ENCODE measurements at regions not wholly inside any gene's neighbourhood (a gene's known extent, or its start where the extent isn't known, plus 50 kb on each side); places are given as distances from the start of the nearest gene placed in this dataset.

DNA sequence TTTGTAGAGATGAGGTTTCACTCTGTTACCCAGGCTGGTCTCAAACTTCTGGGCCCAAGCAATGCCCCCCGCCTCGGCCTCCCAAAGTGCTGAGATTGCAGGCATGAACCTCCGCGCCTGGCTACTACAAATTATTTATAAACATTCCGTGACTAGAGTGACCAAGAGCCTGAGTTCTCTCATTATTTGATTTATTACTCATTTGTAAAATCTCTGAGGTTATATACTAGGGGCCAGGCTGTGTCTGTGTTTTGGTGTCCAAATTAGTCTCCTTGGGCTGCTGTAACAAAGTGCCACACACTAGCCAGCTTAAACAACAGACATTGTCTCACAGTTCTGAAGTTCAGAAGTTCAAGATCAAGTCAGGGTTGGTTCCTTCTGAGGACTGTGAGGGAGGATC is 70.8 kb upstream of the ELAC2 start:
- Histone ChIP-seq H3K9ac (ENCODE audit: low read depth in 1 of 2, low read length in 2 of 2) (no peak overlapping the region), H3K4me3 (ENCODE audit: low read length in 2 of 2) (no peak overlapping the region), H3K27me3 (ENCODE audit: control insufficient read depth in 2 of 2, insufficient read depth in 2 of 2, low read length in 2 of 2) (peaks cover 0 to under 1% of the 10 kb centered on the region in 2 donors), H3K36me3 (ENCODE audit: control insufficient read depth in 2 of 2, insufficient read depth in 2 of 2, low read length in 2 of 2) (no peaks in the 10 kb centered on the region), H3K9me3 (ENCODE audit: control insufficient read depth in 2 of 2, low read length in 2 of 2) (no peaks in the 10 kb centered on the region), H3K27ac (ENCODE audit: low read depth in 2 of 2, low read length in 2 of 2) (no peak overlapping the region), H3K4me1 (ENCODE audit: control insufficient read depth in 2 of 2, insufficient read depth in 2 of 2, low read length in 2 of 2) (no peaks in the 10 kb centered on the region)

DNA sequence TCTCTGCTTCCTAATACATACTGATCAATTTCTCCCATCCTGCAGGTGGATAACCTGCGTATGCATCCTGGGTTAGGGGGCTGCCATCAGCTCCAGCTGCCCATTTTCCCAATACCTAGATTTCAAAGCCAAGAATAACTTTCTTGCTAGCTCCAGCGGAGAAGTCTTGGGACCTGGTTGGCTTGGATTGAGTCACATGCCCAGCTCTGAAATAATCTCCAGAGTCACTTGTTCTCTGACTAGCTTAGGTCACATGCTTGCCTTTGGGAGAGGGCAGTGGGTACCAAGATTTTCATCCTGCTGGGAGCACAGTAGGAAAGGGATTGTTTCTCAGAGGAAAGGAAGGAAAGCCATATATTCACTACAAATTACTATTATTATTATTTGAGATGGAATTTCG is 70.0 kb upstream of the ELAC2 start:
- Histone ChIP-seq H3K4me1 (ENCODE audit: control insufficient read depth in 2 of 2, insufficient read depth in 2 of 2, low read length in 2 of 2) (no peaks in the 10 kb centered on the region), H3K36me3 (ENCODE audit: control insufficient read depth in 2 of 2, insufficient read depth in 2 of 2, low read length in 2 of 2) (no peaks in the 10 kb centered on the region), H3K27ac (ENCODE audit: low read depth in 2 of 2, low read length in 2 of 2) (no peak overlapping the region), H3K9ac (ENCODE audit: low read depth in 1 of 2, low read length in 2 of 2) (no peak overlapping the region), H3K9me3 (ENCODE audit: control insufficient read depth in 2 of 2, low read length in 2 of 2) (no peaks in the 10 kb centered on the region), H3K27me3 (ENCODE audit: control insufficient read depth in 2 of 2, insufficient read depth in 2 of 2, low read length in 2 of 2) (no peaks in the 10 kb centered on the region), H3K4me3 (ENCODE audit: low read length in 2 of 2) (no peak overlapping the region)

DNA sequence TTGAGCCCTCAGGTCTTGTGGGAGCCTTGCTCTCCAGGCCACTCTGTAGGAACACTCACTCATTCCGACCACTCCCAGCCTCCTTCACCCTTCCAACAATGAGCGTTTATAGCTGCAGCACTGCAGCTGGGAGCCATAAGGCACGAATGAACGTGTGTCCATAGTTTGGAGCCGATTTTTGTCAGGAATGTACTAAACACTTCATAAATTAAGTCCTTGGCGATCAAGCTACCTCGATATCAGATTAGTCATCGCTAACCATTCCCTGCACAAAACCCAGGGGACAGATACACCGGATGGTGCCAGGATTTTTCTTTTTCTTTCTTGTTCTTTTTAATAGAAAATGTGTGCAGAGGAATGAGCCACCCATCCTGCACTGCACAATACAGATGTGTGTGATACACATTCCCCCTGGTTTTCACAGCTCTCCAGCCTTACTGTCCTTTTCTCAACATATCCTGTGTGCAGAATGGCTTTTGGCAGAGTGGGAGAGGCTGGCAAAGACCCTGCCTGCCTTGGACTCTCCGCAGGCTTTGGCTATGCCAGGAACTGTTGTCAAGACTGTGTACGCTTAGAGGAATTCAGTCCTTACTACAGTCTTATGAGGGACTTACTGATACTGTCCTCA is 68.4 kb upstream of the ELAC2 start:
- H3K27ac ChIP-seq (ENCODE audit: low read depth in 2 of 2, low read length in 2 of 2), result no peak overlapping the region
- H3K36me3 ChIP-seq (ENCODE audit: control insufficient read depth in 2 of 2, insufficient read depth in 2 of 2, low read length in 2 of 2), result no peaks in the 10 kb centered on the region
- H3K9ac ChIP-seq (ENCODE audit: low read depth in 1 of 2, low read length in 2 of 2), result no peak overlapping the region
- H3K27me3 ChIP-seq (ENCODE audit: control insufficient read depth in 2 of 2, insufficient read depth in 2 of 2, low read length in 2 of 2), result no peaks in the 10 kb centered on the region
- no peak overlapping the region for H3K4me3 ChIP-seq (ENCODE audit: low read length in 2 of 2)
- H3K4me1 ChIP-seq (ENCODE audit: control insufficient read depth in 2 of 2, insufficient read depth in 2 of 2, low read length in 2 of 2), result no peaks in the 10 kb centered on the region
- H3K9me3 ChIP-seq (ENCODE audit: control insufficient read depth in 2 of 2, low read length in 2 of 2), result no peaks in the 10 kb centered on the region

DNA sequence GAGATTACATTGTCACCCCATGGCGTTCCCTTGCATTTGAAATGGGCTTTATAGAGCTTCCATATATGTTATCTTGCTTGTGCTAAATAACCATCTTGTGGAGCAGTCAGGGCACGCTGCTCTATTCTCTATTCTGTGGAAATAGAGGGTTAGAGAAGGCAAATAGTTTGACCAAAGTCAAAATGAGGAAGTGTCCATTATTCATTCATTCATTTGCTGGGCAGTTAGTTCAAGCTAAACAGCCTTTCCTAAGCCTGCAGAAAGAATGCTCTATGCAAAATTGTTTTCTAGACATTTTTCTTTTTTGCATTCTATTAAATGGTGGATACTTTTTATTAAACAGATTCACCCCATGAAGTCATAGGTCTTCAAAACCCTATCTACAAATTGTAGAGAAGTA is 67.8 kb upstream of the ELAC2 start:
- Histone ChIP-seq H3K27ac (ENCODE audit: low read depth in 2 of 2, low read length in 2 of 2) (no peak overlapping the region), H3K9ac (ENCODE audit: low read depth in 1 of 2, low read length in 2 of 2) (no peak overlapping the region), H3K4me1 (ENCODE audit: control insufficient read depth in 2 of 2, insufficient read depth in 2 of 2, low read length in 2 of 2) (no peaks in the 10 kb centered on the region), H3K9me3 (ENCODE audit: control insufficient read depth in 2 of 2, low read length in 2 of 2) (no peaks in the 10 kb centered on the region), H3K27me3 (ENCODE audit: control insufficient read depth in 2 of 2, insufficient read depth in 2 of 2, low read length in 2 of 2) (no peaks in the 10 kb centered on the region), H3K4me3 (ENCODE audit: low read length in 2 of 2) (no peak overlapping the region), H3K36me3 (ENCODE audit: control insufficient read depth in 2 of 2, insufficient read depth in 2 of 2, low read length in 2 of 2) (no peaks in the 10 kb centered on the region)

DNA sequence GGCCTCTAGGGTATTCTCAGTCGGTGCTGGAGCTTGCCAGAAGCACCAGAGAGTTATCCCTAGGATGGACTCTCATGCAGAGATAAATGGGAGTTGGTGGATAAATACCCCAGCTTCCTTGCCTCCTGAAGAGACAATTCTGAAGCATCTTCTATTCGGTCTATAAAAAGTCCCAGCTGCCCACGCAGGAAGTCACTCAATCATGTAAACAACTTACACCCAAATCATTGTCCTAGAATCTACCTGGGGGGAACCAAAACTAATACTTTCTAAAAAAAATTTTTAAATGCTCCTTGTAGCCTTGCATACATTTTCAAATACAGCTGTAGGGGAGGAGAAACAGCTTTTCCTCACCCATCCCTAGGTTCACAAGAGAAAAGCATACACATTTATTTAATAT is 66.6 kb upstream of the ELAC2 start:
- no peaks in the 10 kb centered on the region for H3K36me3 ChIP-seq (ENCODE audit: control insufficient read depth in 2 of 2, insufficient read depth in 2 of 2, low read length in 2 of 2)
- no peaks in the 10 kb centered on the region for H3K27me3 ChIP-seq (ENCODE audit: control insufficient read depth in 2 of 2, insufficient read depth in 2 of 2, low read length in 2 of 2)
- no peak overlapping the region for H3K9ac ChIP-seq (ENCODE audit: low read depth in 1 of 2, low read length in 2 of 2)

DNA sequence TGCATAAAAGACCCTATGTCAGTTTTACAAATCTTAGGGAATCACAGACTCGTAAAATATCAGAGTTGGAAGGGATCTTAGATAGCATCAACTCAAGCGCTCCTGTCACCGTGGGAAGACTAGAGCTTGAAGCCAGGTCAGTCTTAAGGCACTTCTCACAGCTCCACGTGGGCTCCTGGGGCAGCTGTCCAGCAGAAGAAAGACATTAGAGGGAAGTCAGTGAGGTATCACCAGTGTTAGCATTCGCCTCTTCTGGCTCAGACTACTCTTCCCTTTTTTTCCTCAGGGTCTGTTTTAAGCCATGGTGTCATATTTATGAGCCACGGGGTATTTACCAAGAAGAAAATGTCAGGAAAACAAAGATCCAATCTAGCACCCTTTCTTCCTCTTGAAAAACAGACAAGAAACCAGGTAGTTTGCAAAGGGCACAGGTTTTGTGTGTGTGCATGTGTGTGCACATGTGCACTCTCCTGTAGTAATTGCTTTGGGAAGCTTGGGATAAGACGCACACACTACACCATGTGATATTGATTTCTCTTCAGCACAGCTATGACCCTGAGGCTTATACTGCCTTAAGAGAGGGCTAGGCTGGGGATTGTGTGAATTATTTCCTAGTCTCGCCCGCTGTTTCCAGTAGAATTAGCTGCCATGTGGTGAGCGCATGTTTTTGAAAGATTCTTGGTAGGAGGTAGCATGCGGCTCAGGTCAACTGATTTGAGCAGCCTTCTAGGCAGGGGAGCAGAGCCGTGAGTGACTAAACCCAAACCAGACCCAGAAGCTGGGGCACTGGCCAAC is 61.0 kb upstream of the ELAC2 start:
- Histone ChIP-seq H3K36me3 (ENCODE audit: control insufficient read depth in 2 of 2, insufficient read depth in 2 of 2, low read length in 2 of 2) (no peaks in the 10 kb centered on the region), H3K27ac (ENCODE audit: low read depth in 2 of 2, low read length in 2 of 2) (no peak overlapping the region), H3K9ac (ENCODE audit: low read depth in 1 of 2, low read length in 2 of 2) (no peak overlapping the region), H3K9me3 (ENCODE audit: control insufficient read depth in 2 of 2, low read length in 2 of 2) (no peaks in the 10 kb centered on the region), H3K27me3 (ENCODE audit: control insufficient read depth in 2 of 2, insufficient read depth in 2 of 2, low read length in 2 of 2) (no peaks in the 10 kb centered on the region), H3K4me3 (ENCODE audit: low read length in 2 of 2) (no peak overlapping the region), H3K4me1 (ENCODE audit: control insufficient read depth in 2 of 2, insufficient read depth in 2 of 2, low read length in 2 of 2) (no peaks in the 10 kb centered on the region)

More for the DNA sequence above, 66.6 kb upstream of the ELAC2 start:
- Histone ChIP-seq H3K9me3 (ENCODE audit: control insufficient read depth in 2 of 2, low read length in 2 of 2) (no peaks in the 10 kb centered on the region), H3K4me3 (ENCODE audit: low read length in 2 of 2) (no peak overlapping the region), H3K4me1 (ENCODE audit: control insufficient read depth in 2 of 2, insufficient read depth in 2 of 2, low read length in 2 of 2) (no peaks in the 10 kb centered on the region), H3K27ac (ENCODE audit: low read depth in 2 of 2, low read length in 2 of 2) (no peak overlapping the region)

DNA sequence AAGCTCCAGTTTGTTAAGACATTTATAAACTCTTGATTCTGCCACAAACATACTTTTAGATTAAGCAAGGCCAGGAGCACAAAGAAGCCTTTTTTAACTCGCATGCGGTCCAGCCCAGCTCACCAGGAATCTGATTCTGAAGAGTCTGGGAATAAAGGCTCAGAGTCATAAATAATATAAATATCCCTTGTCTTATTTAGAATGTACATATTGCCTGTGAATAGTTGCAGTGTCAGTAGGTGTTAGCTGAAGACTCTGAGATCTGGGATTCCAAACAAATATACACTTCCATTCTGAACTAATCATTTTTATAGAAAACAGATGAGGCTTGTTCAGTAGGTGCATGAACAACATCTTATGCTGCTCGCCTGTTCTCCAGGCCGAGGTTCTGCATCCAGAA is 59.1 kb upstream of the ELAC2 start:
- no peaks in the 10 kb centered on the region for H3K9me3 ChIP-seq (ENCODE audit: control insufficient read depth in 2 of 2, low read length in 2 of 2)
- no peak overlapping the region for H3K4me3 ChIP-seq (ENCODE audit: low read length in 2 of 2)
- no peaks in the 10 kb centered on the region for H3K4me1 ChIP-seq (ENCODE audit: control insufficient read depth in 2 of 2, insufficient read depth in 2 of 2, low read length in 2 of 2)
- H3K36me3 ChIP-seq (ENCODE audit: control insufficient read depth in 2 of 2, insufficient read depth in 2 of 2, low read length in 2 of 2), result no peaks in the 10 kb centered on the region
- H3K9ac ChIP-seq (ENCODE audit: low read depth in 1 of 2, low read length in 2 of 2), result no peak overlapping the region
- H3K27ac ChIP-seq (ENCODE audit: low read depth in 2 of 2, low read length in 2 of 2), result no peak overlapping the region
- H3K27me3 ChIP-seq (ENCODE audit: control insufficient read depth in 2 of 2, insufficient read depth in 2 of 2, low read length in 2 of 2), result no peaks in the 10 kb centered on the region

DNA sequence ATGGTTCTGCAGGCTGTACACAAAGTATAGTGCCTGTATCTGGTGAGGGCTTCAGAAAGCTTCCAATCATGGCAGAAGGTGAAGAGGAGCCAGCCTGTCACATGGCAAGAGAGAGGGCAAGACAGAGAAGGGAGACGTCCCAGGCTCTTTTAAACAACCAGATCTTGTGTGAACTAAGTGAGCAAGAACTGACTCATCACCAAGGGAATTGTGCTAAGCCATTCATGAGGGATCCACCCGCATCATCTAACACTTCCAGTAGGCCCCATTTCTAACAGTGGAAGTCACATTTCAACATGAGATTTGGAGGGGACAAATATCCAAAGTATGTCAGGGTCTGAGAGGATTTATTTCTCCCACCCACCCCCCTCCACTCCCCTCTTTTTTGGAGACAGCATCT is 56.2 kb upstream of the ELAC2 start:
- H3K4me3 ChIP-seq (ENCODE audit: low read length in 2 of 2), result no peak overlapping the region
- no peak overlapping the region for H3K9ac ChIP-seq (ENCODE audit: low read depth in 1 of 2, low read length in 2 of 2)
- no peaks in the 10 kb centered on the region for H3K4me1 ChIP-seq (ENCODE audit: control insufficient read depth in 2 of 2, insufficient read depth in 2 of 2, low read length in 2 of 2)
- H3K9me3 ChIP-seq (ENCODE audit: control insufficient read depth in 2 of 2, low read length in 2 of 2), result no peaks in the 10 kb centered on the region
- H3K36me3 ChIP-seq (ENCODE audit: control insufficient read depth in 2 of 2, insufficient read depth in 2 of 2, low read length in 2 of 2), result no peaks in the 10 kb centered on the region
- no peaks in the 10 kb centered on the region for H3K27me3 ChIP-seq (ENCODE audit: control insufficient read depth in 2 of 2, insufficient read depth in 2 of 2, low read length in 2 of 2)
- no peak overlapping the region for H3K27ac ChIP-seq (ENCODE audit: low read depth in 2 of 2, low read length in 2 of 2)

DNA sequence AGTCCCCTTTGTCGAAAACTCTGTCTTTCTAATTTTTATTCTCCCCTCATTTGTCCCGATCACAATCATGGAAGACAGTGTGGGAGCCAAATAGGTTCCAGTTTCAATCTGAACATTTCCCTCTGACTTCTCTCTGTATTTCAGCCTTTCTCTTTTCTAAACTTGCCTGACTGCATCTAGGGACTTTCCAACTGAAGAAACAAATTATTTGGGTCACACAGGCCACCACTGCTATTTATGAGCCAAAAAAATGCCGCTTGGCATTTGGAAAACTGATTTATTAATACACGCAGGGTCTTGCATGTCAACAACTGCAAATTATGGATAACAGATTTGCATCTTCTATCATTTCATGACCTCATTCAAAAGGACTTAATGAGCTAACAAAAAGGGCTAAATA is 55.2 kb upstream of the ELAC2 start:
- H3K9ac ChIP-seq (ENCODE audit: low read depth in 1 of 2, low read length in 2 of 2), result no peak overlapping the region
- H3K36me3 ChIP-seq (ENCODE audit: control insufficient read depth in 2 of 2, insufficient read depth in 2 of 2, low read length in 2 of 2), result no peaks in the 10 kb centered on the region
- no peaks in the 10 kb centered on the region for H3K9me3 ChIP-seq (ENCODE audit: control insufficient read depth in 2 of 2, low read length in 2 of 2)
- no peak overlapping the region for H3K4me3 ChIP-seq (ENCODE audit: low read length in 2 of 2)
- no peak overlapping the region for H3K27ac ChIP-seq (ENCODE audit: low read depth in 2 of 2, low read length in 2 of 2)
- H3K27me3 ChIP-seq (ENCODE audit: control insufficient read depth in 2 of 2, insufficient read depth in 2 of 2, low read length in 2 of 2), result no peaks in the 10 kb centered on the region
- no peaks in the 10 kb centered on the region for H3K4me1 ChIP-seq (ENCODE audit: control insufficient read depth in 2 of 2, insufficient read depth in 2 of 2, low read length in 2 of 2)

DNA sequence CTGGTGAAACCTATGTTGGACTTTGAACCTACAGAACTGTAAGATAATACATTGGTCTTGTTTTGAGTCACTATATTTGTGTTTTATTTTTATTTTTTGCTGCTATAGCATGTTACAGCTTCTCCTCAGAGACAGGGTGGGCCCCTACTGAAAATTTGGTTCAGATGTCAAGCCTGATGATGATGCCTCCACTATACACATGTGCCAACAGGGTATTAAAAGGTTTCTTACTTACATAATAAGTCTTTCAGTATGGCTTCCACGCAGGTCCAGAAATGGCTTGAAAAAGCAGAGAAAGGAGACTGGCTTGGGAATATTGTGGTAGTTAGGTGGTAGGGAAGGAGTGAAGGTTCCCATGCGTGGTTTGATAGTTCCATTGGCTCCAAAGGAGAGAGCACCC is 52.9 kb upstream of the ELAC2 start:
- H3K27me3 ChIP-seq (ENCODE audit: control insufficient read depth in 2 of 2, insufficient read depth in 2 of 2, low read length in 2 of 2), result no peaks in the 10 kb centered on the region
- H3K9ac ChIP-seq (ENCODE audit: low read depth in 1 of 2, low read length in 2 of 2), result no peak overlapping the region
- no peak overlapping the region for H3K4me3 ChIP-seq (ENCODE audit: low read length in 2 of 2)
- H3K9me3 ChIP-seq (ENCODE audit: control insufficient read depth in 2 of 2, low read length in 2 of 2), result no peaks in the 10 kb centered on the region
- H3K27ac ChIP-seq (ENCODE audit: low read depth in 2 of 2, low read length in 2 of 2), result no peak overlapping the region
- no peaks in the 10 kb centered on the region for H3K36me3 ChIP-seq (ENCODE audit: control insufficient read depth in 2 of 2, insufficient read depth in 2 of 2, low read length in 2 of 2)
- no peaks in the 10 kb centered on the region for H3K4me1 ChIP-seq (ENCODE audit: control insufficient read depth in 2 of 2, insufficient read depth in 2 of 2, low read length in 2 of 2)
